Choroid plexus epithelial cell (primary cell): ENCODE measurements at regions not wholly inside any gene's neighbourhood (a gene's known extent, or its start where the extent isn't known, plus 50 kb on each side); places are given as distances from the start of the nearest gene placed in this dataset.
A peak's percentile ranks its signal among the peaks of the same experiment; 100 is the strongest.

ENCODE experiments used
- DNase-seq: peaks from one replicate; pipeline ENCODE4 v3.0.0-alpha.2; 2010; ENCODE audit warnings: low read depth
- H3K4me3 ChIP-seq: 2 replicates; pipeline ENCODE4 v1.5.1; 2011; ENCODE audit warnings: low read depth, mild to moderate bottlenecking, control low read depth, low read length, moderate library complexity
- CTCF ChIP-seq: conservative IDR thresholded peaks from 2 replicates; pipeline ENCODE4 v1.5.1; 2011; ENCODE audit warnings: low read depth, mild to moderate bottlenecking, control low read depth, inconsistent platforms, low read length, moderate library complexity

- no peak for TF ChIP-seq CTCF
- no peak for DNase-seq
- no peak overlapping the region for H3K4me3 ChIP-seq
These were observed 178.0 kb downstream of the CEMIP2 start for GRCh38 chr9:71590362-71590761.

GRCh38 chr9:71589612-71590011, 178.7 kb downstream of the CEMIP2 start:
- DNase-seq, result peak; percentile 52
- TF ChIP-seq CTCF, result no peak
- no peak overlapping the region for H3K4me3 ChIP-seq

GRCh38 chr9:71587576-71588362, 180.5 kb downstream of the CEMIP2 start:
- no peak overlapping the region for H3K4me3 ChIP-seq
- peak; percentile 36 for DNase-seq
- TF ChIP-seq CTCF, result no peak

- no peak overlapping the region for H3K4me3 ChIP-seq
- DNase-seq, result no peak
- no peak for TF ChIP-seq CTCF
These were observed 184.5 kb downstream of the CEMIP2 start for GRCh38 chr9:71583792-71584191.

- TF ChIP-seq CTCF, result no peak
- no peak for DNase-seq
- H3K4me3 ChIP-seq, result no peak overlapping the region
These were observed 186.0 kb downstream of the CEMIP2 start for GRCh38 chr9:71582347-71582746.

GRCh38 chr9:71581101-71581500, 187.2 kb downstream of the CEMIP2 start:
- no peak overlapping the region for H3K4me3 ChIP-seq
- no peak for DNase-seq
- TF ChIP-seq CTCF, result no peak

GRCh38 chr9:71571186-71571585, 197.1 kb downstream of the CEMIP2 start:
- no peak for TF ChIP-seq CTCF
- DNase-seq, result no peak
- no peak overlapping the region for H3K4me3 ChIP-seq
